GM12878 (cell line): ENCODE measurements at regions not wholly inside any gene's neighbourhood (a gene's known extent, or its start where the extent isn't known, plus 50 kb on each side); places are given as distances from the start of the nearest gene placed in this dataset.

ENCODE experiments used
- ATAC-seq: fragments of 200-7000 bp; cut with Tn5 transposase; 3 replicates; pipeline ENCODE4 v1.9.1; 2020; ENCODE audit warnings: mild to moderate bottlenecking, moderate library complexity
- BruUV-seq: library from RNA; stranded (reverse); fragments of 400-500 nt; replicated peaks from 2 replicates; lab custom pipeline; 2021; lab: Mats Ljungman, UMichigan
- CTCF ChIA-PET: fragments of 300-600 bp; sonication (Branson Sonifier 250); formaldehyde crosslinking; extraction: SDS; loops from one replicate; lab custom pipeline; 2021; ENCODE audit warnings: inconsistent platforms; lab: Yijun Ruan, JAX
- POLR2A ChIA-PET: fragments of 350-600 bp; formaldehyde crosslinking; extraction: SDS; loops from one replicate; lab custom pipeline; 2021; ENCODE audit warnings: inconsistent platforms; lab: Charles Lee
- RAD21 ChIA-PET: fragments of 300-600 bp; sonication (Branson Sonifier 250); formaldehyde crosslinking; loops from one replicate; lab custom pipeline; 2023; ENCODE audit warnings: antibody characterized with exemption; ENCODE audit not compliant: unreplicated experiment; lab: Charles Lee
- SMC1A ChIA-PET: fragments of 300-600 bp; sonication (Branson Sonifier 250); formaldehyde crosslinking; loops from one replicate; lab custom pipeline; 2023; ENCODE audit not compliant: unreplicated experiment, uncharacterized antibody; lab: Charles Lee
- DNase-seq: peaks from one replicate; pipeline ENCODE4 v3.0.0-alpha.2; 2011; ENCODE audit warnings: low read depth, low spot score
- FAIRE-seq: peaks from 3 replicates; lab custom pipeline; 2011; peaks lifted over from hg19 to GRCh38; lab: Jason Lieb, UNC
- H2AFZ ChIP-seq: 2 replicates; pipeline ENCODE4 v1.6.0; 2011; ENCODE audit warnings: low read depth, low read length, control low read depth; ENCODE audit not compliant: control insufficient read depth
- H3K27ac ChIP-seq: 2 replicates; pipeline ENCODE4 v1.5.1; 2011; ENCODE audit warnings: control low read depth; ENCODE audit not compliant: control insufficient read depth, insufficient read depth
- H3K27me3 ChIP-seq, 2 experiments: replicated peaks in 1 of 2; 2 replicates each; pipeline versions ENCODE4 v1.6.0 to v1.6.1; 2011; ENCODE audit warnings: low read length in 1 of 2; ENCODE audit not compliant: control insufficient read depth in 2 of 2, insufficient read depth in 2 of 2
- H3K36me3 ChIP-seq, 2 experiments: 2 replicates each; pipeline ENCODE4 v1.5.1; 2011; ENCODE audit warnings: low read length in 1 of 2; ENCODE audit not compliant: control insufficient read depth in 2 of 2, insufficient read depth in 2 of 2
- H3K4me1 ChIP-seq: 2 replicates; pipeline ENCODE4 v1.6.1; 2011; ENCODE audit warnings: mild to moderate bottlenecking, low read length, moderate library complexity, mixed read lengths; ENCODE audit not compliant: control insufficient read depth, insufficient read depth
- H3K4me2 ChIP-seq: 2 replicates; pipeline ENCODE4 v1.6.0; 2011; ENCODE audit warnings: control low read depth; ENCODE audit not compliant: control insufficient read depth, insufficient read depth
- H3K4me3 ChIP-seq: fragments of 200-600 bp; sonication (generic); 2 replicates; pipeline ENCODE4 v1.5.1; 2016
- H3K79me2 ChIP-seq: 2 replicates; pipeline ENCODE4 v1.6.0; 2011; ENCODE audit warnings: low read length; ENCODE audit not compliant: control insufficient read depth, insufficient read depth
- H3K9ac ChIP-seq: 2 replicates; pipeline ENCODE4 v1.8.0; 2011; ENCODE audit warnings: low read length, control low read depth, mixed read lengths; ENCODE audit not compliant: control insufficient read depth, insufficient read depth
- H3K9me3 ChIP-seq: replicated peaks from 3 replicates; pipeline ENCODE4 v1.5.1; 2011; ENCODE audit warnings: mild to moderate bottlenecking, low read length; ENCODE audit not compliant: control insufficient read depth, insufficient read depth
- H4K20me1 ChIP-seq: 2 replicates; pipeline ENCODE4 v1.6.0; 2011; ENCODE audit not compliant: control insufficient read depth, insufficient read depth
- DPF2 ChIP-seq: fragments of 450-650 bp; IDR thresholded peaks from 2 replicates; pipeline ENCODE4 v1.6.1; 2017; ENCODE audit warnings: mild to moderate bottlenecking
- MTA2 ChIP-seq: fragments of 450-650 bp; IDR thresholded peaks from 2 replicates; pipeline ENCODE4 v1.6.1; 2016; ENCODE audit warnings: low read depth, mild to moderate bottlenecking, moderate library complexity
- MTA3 ChIP-seq: IDR thresholded peaks from 2 replicates; pipeline ENCODE4 v1.6.1; 2012; ENCODE audit warnings: low read length, inconsistent platforms, borderline replicate concordance
- NBN ChIP-seq: fragments of 450-650 bp; IDR thresholded peaks from 2 replicates; pipeline ENCODE4 v1.6.1; 2016
- PAX8 ChIP-seq: fragments of 450-650 bp; IDR thresholded peaks from 2 replicates; pipeline ENCODE4 v1.6.1; 2017; ENCODE audit warnings: mild to moderate bottlenecking, moderate library complexity
- PML ChIP-seq: IDR thresholded peaks from 2 replicates; pipeline ENCODE4 v1.6.1; 2012; ENCODE audit warnings: low read length, inconsistent platforms
- RAD21 ChIP-seq: IDR thresholded peaks from 2 replicates; pipeline ENCODE4 v1.6.1; 2011; ENCODE audit warnings: mild to moderate bottlenecking, low read depth, low read length, moderate library complexity; ENCODE audit not compliant: insufficient read depth
- RFX5 ChIP-seq: IDR thresholded peaks from 2 replicates; pipeline ENCODE4 v1.6.1; 2011; ENCODE audit warnings: low read depth, low read length, improper control_type of control experiment
- STAT1 ChIP-seq: fragments of 450-650 bp; conservative IDR thresholded peaks from 2 replicates; pipeline ENCODE4 v1.6.1; 2014; ENCODE audit warnings: antibody characterized with exemption, mild to moderate bottlenecking
- SUPT20H ChIP-seq: IDR thresholded peaks from 2 replicates; pipeline ENCODE4 v1.6.1; 2011; ENCODE audit warnings: low read depth, mild to moderate bottlenecking, low read length, moderate library complexity, borderline replicate concordance; ENCODE audit not compliant: control insufficient read depth
- TCF7 ChIP-seq: IDR thresholded peaks from 2 replicates; pipeline ENCODE4 v1.6.1; 2014; ENCODE audit warnings: antibody characterized with exemption, borderline replicate concordance
- WGBS: methylation state at CpG from one replicate; pipeline ENCODE4 v1.1.6; 2016; ENCODE audit warnings: low lambda C conversion rate; ENCODE audit not compliant: insufficient replicate concordance, insufficient coverage; ENCODE audit errors: missing lambda C conversion rate; 5-methylcytosine and 5-hydroxymethylcytosine counted together
- in situ Hi-C: fragments of 300-500 bp; cut with MboI; formaldehyde crosslinking; loops from 9 replicates; pipeline ENCODE4 v1.14.3; 2018; ENCODE audit warnings: mixed read lengths
- intact Hi-C: fragments of 100-400 bp; cut with micrococcal nuclease; formaldehyde crosslinking; loops from one replicate; pipeline ENCODE4 v1.14.2; 2022; ENCODE audit not compliant: unreplicated experiment
- TF ChIP-seq, protein P1 (sequence below): IDR thresholded peaks from 2 replicates; pipeline ENCODE4 v1.6.1; 2012; ENCODE audit warnings: low read depth, low read length, improper control_type of control experiment
- TF ChIP-seq, protein P2 (sequence below): fragments of 450-650 bp; IDR thresholded peaks from 2 replicates; pipeline ENCODE4 v1.6.1; 2017; ENCODE audit warnings: mild to moderate bottlenecking, moderate library complexity

DNA sequence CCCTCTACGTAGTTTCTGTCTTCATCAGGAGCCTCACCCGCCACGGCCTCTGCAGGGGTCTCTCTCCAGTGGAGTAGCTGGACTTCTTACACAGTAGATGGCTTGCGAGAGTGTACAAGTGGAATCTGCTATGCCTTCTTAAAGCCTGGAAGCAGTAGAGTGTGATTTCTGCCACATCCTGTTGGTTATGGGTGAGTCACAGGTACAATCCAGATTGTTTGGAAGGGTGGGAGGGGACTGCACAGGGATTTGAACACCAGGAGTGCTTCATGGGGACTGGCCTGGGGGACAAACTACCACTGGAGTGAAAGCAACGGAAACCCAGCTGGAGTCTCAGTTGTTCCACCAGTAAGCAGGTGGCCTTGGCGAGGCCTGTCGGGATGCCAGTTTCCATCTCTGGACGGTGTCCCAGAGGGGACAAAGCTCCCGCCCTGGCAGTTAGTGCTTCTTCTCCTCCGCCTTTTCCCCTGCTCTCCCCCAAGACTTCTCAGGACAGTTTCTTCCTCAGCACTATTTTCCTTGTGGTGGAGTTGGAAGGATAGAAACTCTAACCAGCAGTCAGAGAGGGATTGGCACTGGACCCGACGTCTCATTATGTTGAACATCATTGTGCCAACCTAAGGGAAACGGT lies 85.0 kb upstream of the RCN1 start:
- Histone ChIP-seq H3K27ac (no peak overlapping the region), H3K79me2 (no peaks in the 10 kb centered on the region), H3K4me1 (no peaks in the 10 kb centered on the region), H4K20me1 (no peaks in the 10 kb centered on the region), H3K36me3 (no peaks in the 10 kb centered on the region; a peak in 1 of 4 replicates), H2AFZ (no peak overlapping the region), H3K9ac (no peak overlapping the region), H3K4me2 (no peak overlapping the region), H3K9me3 (no peaks in the 10 kb centered on the region), H3K4me3 (no peak overlapping the region), H3K27me3 (no peaks in the 10 kb centered on the region)
- ChIA-PET RAD21 (interaction anchor here (0.6 to 2.6 kb wide), 4 partner anchors 26 to 767 kb away, joined by 3 to 9 read pairs (median 4); no protein-coding TSS in a partner anchor), POLR2A (no interaction called here), SMC1A (interaction anchor here (2.1 kb wide), 1 partner anchor 170 kb away, joined by 9 read pairs; no protein-coding TSS in a partner anchor), CTCF (interaction anchor here (1.4 to 7.3 kb wide), 4 partner anchors 10 to 170 kb away, joined by 6 to 67 read pairs (median 13); no protein-coding TSS in a partner anchor)
- intact Hi-C loops, result loop anchor here (2.0 to 5.0 kb wide), 2 partner anchors 364 to 609 kb away; no protein-coding TSS in a partner anchor
- no peak for FAIRE-seq
- no TSS peak for BruUV-seq
- WGBS, result 82% methylated on average over 13 of the region's 13 CpGs
- no peak for ATAC-seq
- DNase-seq, result no peak
- in situ Hi-C loops, result no loop called here
- TF ChIP-seq, protein P1, sequence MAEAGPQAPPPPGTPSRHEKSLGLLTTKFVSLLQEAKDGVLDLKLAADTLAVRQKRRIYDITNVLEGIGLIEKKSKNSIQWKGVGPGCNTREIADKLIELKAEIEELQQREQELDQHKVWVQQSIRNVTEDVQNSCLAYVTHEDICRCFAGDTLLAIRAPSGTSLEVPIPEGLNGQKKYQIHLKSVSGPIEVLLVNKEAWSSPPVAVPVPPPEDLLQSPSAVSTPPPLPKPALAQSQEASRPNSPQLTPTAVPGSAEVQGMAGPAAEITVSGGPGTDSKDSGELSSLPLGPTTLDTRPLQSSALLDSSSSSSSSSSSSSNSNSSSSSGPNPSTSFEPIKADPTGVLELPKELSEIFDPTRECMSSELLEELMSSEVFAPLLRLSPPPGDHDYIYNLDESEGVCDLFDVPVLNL, result no peak
- no peak for TF ChIP-seq RAD21
- TF ChIP-seq TCF7, result no peak
- no peak for TF ChIP-seq STAT1
- TF ChIP-seq SUPT20H, result no peak
- no peak for TF ChIP-seq NBN
- TF ChIP-seq DPF2, result no peak
- no peak for TF ChIP-seq PAX8
- TF ChIP-seq RFX5, result no peak
- TF ChIP-seq, protein P2, sequence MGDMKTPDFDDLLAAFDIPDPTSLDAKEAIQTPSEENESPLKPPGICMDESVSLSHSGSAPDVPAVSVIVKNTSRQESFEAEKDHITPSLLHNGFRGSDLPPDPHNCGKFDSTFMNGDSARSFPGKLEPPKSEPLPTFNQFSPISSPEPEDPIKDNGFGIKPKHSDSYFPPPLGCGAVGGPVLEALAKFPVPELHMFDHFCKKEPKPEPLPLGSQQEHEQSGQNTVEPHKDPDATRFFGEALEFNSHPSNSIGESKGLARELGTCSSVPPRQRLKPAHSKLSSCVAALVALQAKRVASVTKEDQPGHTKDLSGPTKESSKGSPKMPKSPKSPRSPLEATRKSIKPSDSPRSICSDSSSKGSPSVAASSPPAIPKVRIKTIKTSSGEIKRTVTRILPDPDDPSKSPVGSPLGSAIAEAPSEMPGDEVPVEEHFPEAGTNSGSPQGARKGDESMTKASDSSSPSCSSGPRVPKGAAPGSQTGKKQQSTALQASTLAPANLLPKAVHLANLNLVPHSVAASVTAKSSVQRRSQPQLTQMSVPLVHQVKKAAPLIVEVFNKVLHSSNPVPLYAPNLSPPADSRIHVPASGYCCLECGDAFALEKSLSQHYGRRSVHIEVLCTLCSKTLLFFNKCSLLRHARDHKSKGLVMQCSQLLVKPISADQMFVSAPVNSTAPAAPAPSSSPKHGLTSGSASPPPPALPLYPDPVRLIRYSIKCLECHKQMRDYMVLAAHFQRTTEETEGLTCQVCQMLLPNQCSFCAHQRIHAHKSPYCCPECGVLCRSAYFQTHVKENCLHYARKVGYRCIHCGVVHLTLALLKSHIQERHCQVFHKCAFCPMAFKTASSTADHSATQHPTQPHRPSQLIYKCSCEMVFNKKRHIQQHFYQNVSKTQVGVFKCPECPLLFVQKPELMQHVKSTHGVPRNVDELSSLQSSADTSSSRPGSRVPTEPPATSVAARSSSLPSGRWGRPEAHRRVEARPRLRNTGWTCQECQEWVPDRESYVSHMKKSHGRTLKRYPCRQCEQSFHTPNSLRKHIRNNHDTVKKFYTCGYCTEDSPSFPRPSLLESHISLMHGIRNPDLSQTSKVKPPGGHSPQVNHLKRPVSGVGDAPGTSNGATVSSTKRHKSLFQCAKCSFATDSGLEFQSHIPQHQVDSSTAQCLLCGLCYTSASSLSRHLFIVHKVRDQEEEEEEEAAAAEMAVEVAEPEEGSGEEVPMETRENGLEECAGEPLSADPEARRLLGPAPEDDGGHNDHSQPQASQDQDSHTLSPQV, result no peak
- no peak for TF ChIP-seq PML
- no peak for TF ChIP-seq MTA3
- TF ChIP-seq MTA2, result no peak
